Fibroblast of lung (primary cell): ENCODE measurements at regions not wholly inside any gene's neighbourhood (a gene's known extent, or its start where the extent isn't known, plus 50 kb on each side); places are given as distances from the start of the nearest gene placed in this dataset.

Experiments
- DNase-seq, 2 donors: peaks; one replicate each; pipeline versions ENCODE4 v3.0.0 to v3.0.0-alpha.2; 2010; ENCODE audit warnings: low read depth in 2 of 2
- H2AFZ ChIP-seq: 2 replicates; pipeline ENCODE4 v1.5.1; 2012; ENCODE audit warnings: low read length, control low read depth, inconsistent platforms
- H3K27ac ChIP-seq: 2 replicates; pipeline ENCODE4 v1.5.1; 2011; ENCODE audit warnings: low read length, control low read depth; ENCODE audit not compliant: insufficient read depth
- H3K27me3 ChIP-seq: 2 replicates; pipeline ENCODE4 v1.5.1; 2011; ENCODE audit warnings: mild to moderate bottlenecking, low read length; ENCODE audit not compliant: control insufficient read depth, insufficient read depth
- H3K36me3 ChIP-seq: 2 replicates; pipeline ENCODE4 v1.5.1; 2011; ENCODE audit warnings: low read length; ENCODE audit not compliant: control insufficient read depth, insufficient read depth
- H3K4me1 ChIP-seq: 2 replicates; pipeline ENCODE4 v1.5.1; 2011; ENCODE audit warnings: low read length; ENCODE audit not compliant: control insufficient read depth, insufficient read depth; ENCODE audit errors: extremely low read depth
- H3K4me2 ChIP-seq: 2 replicates; pipeline ENCODE4 v1.5.1; 2011; ENCODE audit warnings: low read length, control low read depth; ENCODE audit not compliant: insufficient read depth; ENCODE audit errors: extremely low read depth
- H3K4me3 ChIP-seq, 4 experiments: fragments of 200-600 bp in 1 of 4; sonication (generic) in 1 of 4; replicated peaks in 1 of 4; 2 replicates each; pipeline ENCODE4 v1.5.1; 2011 to 2016; ENCODE audit warnings: low read length in 4 of 4, low read depth in 3 of 4, mild to moderate bottlenecking in 3 of 4, control low read depth in 2 of 4, inconsistent platforms in 1 of 4, mixed read lengths in 1 of 4; ENCODE audit not compliant: insufficient read depth in 1 of 4; ENCODE audit errors: control extremely low read depth in 1 of 4
- H3K79me2 ChIP-seq: 2 replicates; pipeline ENCODE4 v1.5.1; 2012; ENCODE audit warnings: mild to moderate bottlenecking, low read length, inconsistent platforms; ENCODE audit not compliant: control insufficient read depth, insufficient read depth
- H3K9ac ChIP-seq: 2 replicates; pipeline ENCODE4 v1.5.1; 2011; ENCODE audit warnings: mild to moderate bottlenecking, low read length, control low read depth; ENCODE audit not compliant: insufficient read depth
- H3K9me3 ChIP-seq: 2 replicates; pipeline ENCODE4 v1.5.1; 2012; ENCODE audit warnings: low read depth, low read length; ENCODE audit not compliant: control insufficient read depth, insufficient read depth
- H4K20me1 ChIP-seq: 2 replicates; pipeline ENCODE4 v1.5.1; 2011; ENCODE audit warnings: low read length; ENCODE audit not compliant: control insufficient read depth, insufficient read depth; ENCODE audit errors: extremely low read depth
- EZH2 ChIP-seq: IDR thresholded peaks from 2 replicates; pipeline ENCODE4 v1.5.1; 2012; ENCODE audit warnings: low read length, control low read depth, mild to moderate bottlenecking; ENCODE audit errors: missing control alignments
- TF ChIP-seq, protein P1 (sequence below), 2 donors: IDR thresholded peaks in 1 of 2; conservative IDR thresholded peaks in 1 of 2; 1 replicate in 1 of 2; 2 replicates in 1 of 2; pipeline ENCODE4 v1.5.1; 2011 to 2012; ENCODE audit warnings: low read length in 2 of 2, control low read depth in 1 of 2, inconsistent platforms in 1 of 2, low read depth in 1 of 2, mild to moderate bottlenecking in 1 of 2

DNA sequence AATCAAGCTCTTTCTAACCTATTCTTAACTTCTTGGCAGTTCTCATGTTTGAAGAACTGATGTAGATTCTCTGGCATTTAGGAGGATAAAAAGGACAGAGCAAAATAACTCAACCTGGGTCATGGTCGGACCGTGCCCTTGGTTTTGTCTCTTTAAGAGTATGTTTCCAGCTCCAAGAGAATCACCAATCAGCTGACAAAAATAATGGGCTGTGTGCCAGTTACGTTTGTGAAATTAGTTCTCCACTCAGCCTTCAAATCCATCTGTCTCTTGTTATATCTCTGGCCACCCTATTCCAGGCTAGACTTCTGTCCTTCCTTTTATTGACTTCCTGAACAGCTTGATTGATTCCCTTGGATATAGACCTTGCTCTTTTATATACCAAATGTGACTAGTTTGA, 225.7 kb downstream of the EPHA4 start:
- DNase-seq: peak in 1 of 2 donors; percentile 8
- H3K4me2 ChIP-seq: no peak overlapping the region
- no peak overlapping the region for H3K4me3 ChIP-seq
- no peaks in the 10 kb centered on the region for H3K27me3 ChIP-seq
- H4K20me1 ChIP-seq: no peaks in the 10 kb centered on the region
- no peak for TF ChIP-seq EZH2
- TF ChIP-seq, protein P1, sequence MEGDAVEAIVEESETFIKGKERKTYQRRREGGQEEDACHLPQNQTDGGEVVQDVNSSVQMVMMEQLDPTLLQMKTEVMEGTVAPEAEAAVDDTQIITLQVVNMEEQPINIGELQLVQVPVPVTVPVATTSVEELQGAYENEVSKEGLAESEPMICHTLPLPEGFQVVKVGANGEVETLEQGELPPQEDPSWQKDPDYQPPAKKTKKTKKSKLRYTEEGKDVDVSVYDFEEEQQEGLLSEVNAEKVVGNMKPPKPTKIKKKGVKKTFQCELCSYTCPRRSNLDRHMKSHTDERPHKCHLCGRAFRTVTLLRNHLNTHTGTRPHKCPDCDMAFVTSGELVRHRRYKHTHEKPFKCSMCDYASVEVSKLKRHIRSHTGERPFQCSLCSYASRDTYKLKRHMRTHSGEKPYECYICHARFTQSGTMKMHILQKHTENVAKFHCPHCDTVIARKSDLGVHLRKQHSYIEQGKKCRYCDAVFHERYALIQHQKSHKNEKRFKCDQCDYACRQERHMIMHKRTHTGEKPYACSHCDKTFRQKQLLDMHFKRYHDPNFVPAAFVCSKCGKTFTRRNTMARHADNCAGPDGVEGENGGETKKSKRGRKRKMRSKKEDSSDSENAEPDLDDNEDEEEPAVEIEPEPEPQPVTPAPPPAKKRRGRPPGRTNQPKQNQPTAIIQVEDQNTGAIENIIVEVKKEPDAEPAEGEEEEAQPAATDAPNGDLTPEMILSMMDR (conservative IDR thresholded peaks at IDR 0.05 in 1 of 2, IDR thresholded peaks at IDR 0.05 in 1 of 2; ENCODE audit: low read depth in 1 of 2, low read length in 2 of 2): no peak
- no peaks in the 10 kb centered on the region for H3K4me1 ChIP-seq
- H3K79me2 ChIP-seq: no peaks in the 10 kb centered on the region
- no peaks in the 10 kb centered on the region for H3K9me3 ChIP-seq
- H3K9ac ChIP-seq: no peak overlapping the region
- H3K36me3 ChIP-seq: no peaks in the 10 kb centered on the region
- no peak overlapping the region for H2AFZ ChIP-seq
- H3K27ac ChIP-seq: no peak overlapping the region

DNA sequence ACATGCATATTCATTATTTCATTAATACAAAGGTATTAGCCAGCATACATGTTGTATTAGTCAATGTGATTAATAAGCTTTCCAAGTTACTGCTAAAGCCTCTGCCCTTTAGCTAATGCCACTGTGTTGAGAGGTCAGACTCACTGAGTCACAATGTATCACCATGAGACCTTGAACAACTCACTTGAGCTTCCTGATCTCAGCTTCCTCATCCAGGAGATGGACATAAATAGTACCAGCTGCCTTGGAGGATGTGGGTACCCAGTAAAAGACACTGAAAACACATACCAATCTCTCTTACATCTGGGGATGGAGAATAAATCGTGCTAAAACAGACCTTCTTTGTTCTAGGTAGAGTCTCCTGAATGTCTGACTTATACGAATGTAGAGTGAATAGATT, 224.6 kb downstream of the EPHA4 start:
- peak in 1 of 2 donors; percentile 50 for DNase-seq

DNA sequence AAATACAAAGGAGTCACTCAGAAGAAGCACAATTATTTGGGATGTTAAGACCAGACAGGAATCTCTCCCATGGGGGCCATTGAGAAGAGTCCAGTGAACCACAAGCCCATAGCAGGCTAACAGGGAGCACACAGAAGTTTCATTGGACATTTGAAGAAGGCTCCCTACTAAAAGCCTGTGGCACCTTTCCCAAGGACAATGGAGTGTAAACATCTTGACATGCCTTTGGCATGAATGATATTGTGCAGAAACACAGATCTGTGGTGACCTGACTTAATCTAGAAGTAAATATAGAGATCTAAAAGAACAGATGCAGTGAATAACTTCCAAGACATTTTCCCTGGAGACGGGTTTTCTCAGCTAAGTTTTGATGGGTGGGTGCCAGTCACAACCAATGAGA, 221.5 kb downstream of the EPHA4 start:
- Histone ChIP-seq H3K9ac (no peak overlapping the region), H3K79me2 (no peaks in the 10 kb centered on the region), H2AFZ (no peak overlapping the region), H3K27ac (no peak overlapping the region), H3K9me3 (no peaks in the 10 kb centered on the region), H3K27me3 (no peaks in the 10 kb centered on the region), H3K36me3 (no peaks in the 10 kb centered on the region), H4K20me1 (no peaks in the 10 kb centered on the region), H3K4me1 (no peaks in the 10 kb centered on the region), H3K4me3 (no peak overlapping the region), H3K4me2 (no peak overlapping the region)
- peak in 1 of 2 donors; percentile 29 for DNase-seq
- TF ChIP-seq EZH2: no peak
- TF ChIP-seq, protein P1 (conservative IDR thresholded peaks at IDR 0.05 in 1 of 2, IDR thresholded peaks at IDR 0.05 in 1 of 2; ENCODE audit: low read depth in 1 of 2, low read length in 2 of 2): no peak

More for the DNA sequence above, 224.6 kb downstream of the EPHA4 start:
- Histone ChIP-seq H3K9ac (no peak overlapping the region), H3K4me2 (no peak overlapping the region), H3K9me3 (no peaks in the 10 kb centered on the region), H3K79me2 (no peaks in the 10 kb centered on the region), H3K4me3 (no peak overlapping the region), H2AFZ (no peak overlapping the region), H3K27ac (no peak overlapping the region), H3K4me1 (no peaks in the 10 kb centered on the region), H3K36me3 (no peaks in the 10 kb centered on the region), H3K27me3 (no peaks in the 10 kb centered on the region), H4K20me1 (no peaks in the 10 kb centered on the region)
- TF ChIP-seq, protein P1 (conservative IDR thresholded peaks at IDR 0.05 in 1 of 2, IDR thresholded peaks at IDR 0.05 in 1 of 2; ENCODE audit: low read depth in 1 of 2, low read length in 2 of 2): no peak
- no peak for TF ChIP-seq EZH2
